ENCODE measurements at regions not wholly inside any gene's neighbourhood (a gene's known extent, or its start where the extent isn't known, plus 50 kb on each side); places are given as distances from the start of the nearest gene placed in this dataset.

GRCh38 chr6:169852504-169853195 lies 101.2 kb downstream of the ERMARD start:
- TF ChIP-seq TAF1 (IDR thresholded peaks at IDR 0.05; ENCODE audit: borderline replicate concordance, insufficient read depth, low read length) (no peak), POLR2AphosphoS5 (IDR thresholded peaks at IDR 0.05; ENCODE audit: low read depth, low read length) (no peak), SIN3A (IDR thresholded peaks at IDR 0.05; ENCODE audit: borderline replicate concordance, insufficient read depth, low read length) (no peak), REST (IDR thresholded peaks at IDR 0.05; ENCODE audit: insufficient read depth in 1 of 2, low read depth in 2 of 2, low read length in 2 of 2) (no peak), FOXP2 (optimal IDR thresholded peaks at IDR 0.05; ENCODE audit: borderline replicate concordance, extremely low read depth, extremely low read length, insufficient read depth) (no peak)
